GM10266 (cell line): ENCODE measurements at regions not wholly inside any gene's neighbourhood (a gene's known extent, or its start where the extent isn't known, plus 50 kb on each side); places are given as distances from the start of the nearest gene placed in this dataset.

Experiments used
- DNase-seq: peaks from one replicate; pipeline ENCODE4 v3.0.0; 2012; ENCODE audit errors: extremely low spot score
- TF ChIP-seq, protein P1 (sequence below): IDR thresholded peaks from 2 replicates; pipeline ENCODE4 v1.5.1; 2012; ENCODE audit warnings: mild to moderate bottlenecking, low read depth; ENCODE audit not compliant: control insufficient read depth, insufficient read depth; ENCODE audit errors: missing control alignments

DNA sequence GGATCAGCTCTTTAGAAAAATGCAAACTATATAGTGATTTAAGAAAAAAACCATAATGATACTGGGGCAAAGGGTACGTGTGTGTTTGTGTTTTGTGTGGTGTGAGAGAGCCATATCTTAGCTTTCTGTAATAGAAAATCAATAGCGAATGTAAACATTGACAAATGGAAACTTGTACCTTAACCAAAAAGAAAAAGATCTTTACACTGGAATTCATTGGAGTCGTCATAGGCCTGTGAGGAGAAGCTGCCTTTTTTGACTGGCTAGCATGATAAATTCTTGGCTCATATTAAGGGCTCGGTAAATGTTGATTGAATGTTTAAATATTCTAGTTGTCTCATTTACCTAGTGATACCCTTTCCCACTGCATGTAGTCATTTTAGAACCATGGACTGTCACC, 161.8 kb upstream of the ASCC3 start:
- DNase-seq: no peak
- TF ChIP-seq, protein P1, sequence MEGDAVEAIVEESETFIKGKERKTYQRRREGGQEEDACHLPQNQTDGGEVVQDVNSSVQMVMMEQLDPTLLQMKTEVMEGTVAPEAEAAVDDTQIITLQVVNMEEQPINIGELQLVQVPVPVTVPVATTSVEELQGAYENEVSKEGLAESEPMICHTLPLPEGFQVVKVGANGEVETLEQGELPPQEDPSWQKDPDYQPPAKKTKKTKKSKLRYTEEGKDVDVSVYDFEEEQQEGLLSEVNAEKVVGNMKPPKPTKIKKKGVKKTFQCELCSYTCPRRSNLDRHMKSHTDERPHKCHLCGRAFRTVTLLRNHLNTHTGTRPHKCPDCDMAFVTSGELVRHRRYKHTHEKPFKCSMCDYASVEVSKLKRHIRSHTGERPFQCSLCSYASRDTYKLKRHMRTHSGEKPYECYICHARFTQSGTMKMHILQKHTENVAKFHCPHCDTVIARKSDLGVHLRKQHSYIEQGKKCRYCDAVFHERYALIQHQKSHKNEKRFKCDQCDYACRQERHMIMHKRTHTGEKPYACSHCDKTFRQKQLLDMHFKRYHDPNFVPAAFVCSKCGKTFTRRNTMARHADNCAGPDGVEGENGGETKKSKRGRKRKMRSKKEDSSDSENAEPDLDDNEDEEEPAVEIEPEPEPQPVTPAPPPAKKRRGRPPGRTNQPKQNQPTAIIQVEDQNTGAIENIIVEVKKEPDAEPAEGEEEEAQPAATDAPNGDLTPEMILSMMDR: no peak

DNA sequence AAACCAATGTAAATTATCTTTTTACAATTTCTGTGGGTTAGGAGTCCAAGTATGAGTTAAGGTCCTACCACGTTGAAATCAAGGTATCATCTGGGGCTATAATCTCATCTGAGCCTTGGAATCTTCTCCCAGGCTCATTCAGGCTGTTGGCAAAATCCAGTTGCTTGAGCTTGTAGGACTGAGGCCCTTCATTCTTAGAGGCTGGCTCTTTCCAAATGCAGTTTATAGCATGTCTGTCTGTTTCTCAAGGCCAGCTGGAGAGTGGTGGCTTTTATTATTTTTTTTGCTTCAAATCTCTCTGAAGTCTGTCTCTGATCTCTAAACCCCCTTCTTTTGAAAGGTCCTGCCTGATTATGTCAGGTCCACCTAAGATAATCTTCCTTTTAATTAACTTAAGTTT, 177.2 kb upstream of the ASCC3 start:
- TF ChIP-seq, protein P1: no peak
- DNase-seq: no peak

DNA sequence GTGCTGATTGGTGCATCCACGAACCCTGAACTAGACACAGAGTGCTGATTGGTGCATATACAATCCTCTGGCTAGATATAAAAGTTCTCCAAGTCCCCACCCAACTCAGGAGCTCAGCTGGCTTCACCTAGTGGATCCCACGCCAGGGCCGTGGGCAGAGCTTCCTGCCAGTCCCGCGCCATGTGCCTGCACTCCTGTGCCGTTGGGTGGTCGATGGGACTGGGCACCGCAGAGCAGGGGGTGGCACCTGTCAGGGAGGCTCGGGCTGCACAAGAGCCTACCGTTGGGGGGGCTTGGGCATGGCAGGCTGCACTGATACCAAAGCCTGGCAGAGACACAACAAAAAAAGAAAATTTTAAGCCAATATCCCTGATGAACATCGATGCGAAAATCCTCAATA, 185.4 kb upstream of the ASCC3 start:
- TF ChIP-seq, protein P1: no peak
- no peak for DNase-seq

DNA sequence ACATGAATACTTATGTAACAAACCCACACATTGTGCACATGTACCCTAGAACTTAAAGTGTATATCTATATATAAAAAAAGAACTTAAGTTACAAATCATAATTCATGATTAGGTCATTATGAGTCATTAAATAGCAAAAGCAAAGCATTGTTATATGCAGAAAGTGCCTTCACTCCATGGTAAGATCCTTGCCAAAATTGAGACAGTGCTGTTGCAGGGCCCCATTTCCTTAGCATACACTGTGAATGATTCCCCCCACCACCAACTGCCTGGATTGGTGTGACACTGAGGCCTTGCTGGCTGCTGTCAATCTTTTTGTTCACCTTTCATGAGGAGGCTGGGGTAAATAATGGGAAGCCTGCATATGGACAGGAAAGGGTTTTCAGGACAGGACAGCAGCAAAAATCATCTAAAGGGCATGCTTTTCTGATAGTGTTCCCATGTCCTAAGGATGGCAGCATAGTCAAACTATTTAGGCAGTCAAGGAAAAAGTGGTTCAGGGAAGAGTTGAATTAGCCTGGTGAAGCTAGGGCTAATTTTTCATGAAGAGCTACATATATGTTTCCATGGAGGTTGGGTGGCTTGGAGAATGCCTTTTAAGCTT, 188.2 kb upstream of the ASCC3 start:
- TF ChIP-seq, protein P1: no peak
- DNase-seq: no peak

DNA sequence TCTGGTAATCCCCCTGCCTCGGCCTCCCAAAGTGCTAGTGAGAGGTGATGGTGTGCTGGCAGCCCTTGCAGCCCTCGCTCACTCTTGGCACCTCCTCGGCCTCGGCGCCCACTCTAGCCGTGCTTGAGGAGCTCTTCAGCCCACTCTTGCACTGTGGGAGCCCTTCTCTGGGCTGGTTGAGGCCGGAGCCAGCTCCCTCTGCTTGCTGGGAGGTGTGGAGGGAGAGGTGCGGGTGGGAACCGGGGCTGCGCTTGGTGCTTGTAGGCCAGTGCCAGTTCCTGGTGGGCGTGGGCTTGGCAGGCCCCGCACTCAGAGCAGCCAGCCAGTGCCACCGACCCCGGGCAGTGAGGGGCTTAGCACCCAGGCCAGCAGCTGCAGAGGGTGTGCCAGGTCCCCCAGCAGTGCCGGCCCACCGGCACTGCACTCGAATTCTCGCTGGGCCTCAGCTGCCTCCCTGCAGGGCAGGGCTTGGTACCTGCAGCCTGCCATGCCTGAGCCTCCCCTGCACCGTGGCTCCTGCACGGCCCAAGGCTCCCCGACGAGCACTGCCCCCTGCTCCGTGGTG, 189.0 kb upstream of the ASCC3 start:
- TF ChIP-seq, protein P1: no peak
- DNase-seq: no peak

DNA sequence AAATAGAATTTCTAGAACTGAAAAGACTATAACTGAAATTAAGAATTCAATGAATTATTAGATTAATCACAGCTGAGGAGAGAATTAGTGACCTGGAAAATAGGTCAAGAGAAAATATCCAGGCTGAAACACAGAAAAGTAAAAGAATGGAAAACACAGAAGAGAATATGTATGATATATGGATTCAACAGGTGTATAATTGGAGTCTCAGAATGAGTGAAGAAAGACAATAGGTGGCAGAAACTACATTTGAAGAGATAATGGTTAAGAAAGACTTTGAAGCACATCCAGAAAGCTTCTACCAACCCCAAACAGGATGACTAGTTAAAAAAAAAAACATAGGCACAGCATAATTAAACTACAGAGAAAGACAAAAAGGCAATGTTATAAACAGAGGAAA, 196.2 kb upstream of the ASCC3 start:
- DNase-seq: no peak
- TF ChIP-seq, protein P1: no peak

DNA sequence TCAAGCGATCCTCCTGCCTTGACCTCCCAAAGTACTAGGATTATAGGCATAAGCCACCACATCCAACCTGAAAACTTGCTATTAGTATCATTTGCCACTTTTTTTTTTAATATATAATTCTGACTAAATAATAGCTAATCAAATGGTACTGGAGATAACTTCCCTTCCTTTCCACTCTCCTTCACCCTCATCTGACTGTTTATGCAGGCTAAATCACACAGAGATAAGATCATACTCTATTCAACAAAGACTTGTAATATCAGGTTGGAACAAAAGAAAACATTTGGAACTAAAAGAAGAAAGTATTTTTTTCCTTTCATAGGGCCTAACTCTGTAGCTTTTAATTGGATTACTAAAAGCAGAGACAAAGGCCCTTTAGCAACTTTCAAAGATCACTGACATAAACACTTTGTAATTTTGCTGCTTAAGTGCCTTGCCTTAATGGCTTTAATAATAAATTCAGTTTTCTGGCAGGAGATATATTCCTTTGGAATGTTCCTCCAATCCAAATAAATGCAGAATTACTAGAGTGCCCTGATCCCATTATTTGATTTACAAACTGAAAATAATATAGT, 198.7 kb upstream of the ASCC3 start:
- DNase-seq: no peak
- TF ChIP-seq, protein P1: no peak
